HuH-7.5 (cell line): ENCODE measurements at regions not wholly inside any gene's neighbourhood (a gene's known extent, or its start where the extent isn't known, plus 50 kb on each side); places are given as distances from the start of the nearest gene placed in this dataset.

Source experiments
- DNase-seq: peaks from one replicate; pipeline ENCODE4 v3.0.0; 2011; ENCODE audit warnings: low spot score

GRCh38 chr13:78004821-78005220 is 86.2 kb upstream of the EDNRB start:
- no peak for DNase-seq

GRCh38 chr13:77999746-78000145 is 81.1 kb upstream of the EDNRB start:
- no peak for DNase-seq

GRCh38 chr13:77994166-77994565 is 75.5 kb upstream of the EDNRB start:
- no peak for DNase-seq

- no peak for DNase-seq
Observed at GRCh38 chr13:77991003-77991402, 72.4 kb upstream of the EDNRB start.

- DNase-seq: no peak
Observed at GRCh38 chr13:77989281-77989680, 70.7 kb upstream of the EDNRB start.

- DNase-seq: no peak
Observed at GRCh38 chr13:77988355-77988754, 69.7 kb upstream of the EDNRB start.

GRCh38 chr13:77986713-77987112 is 68.1 kb upstream of the EDNRB start:
- no peak for DNase-seq

- no peak for DNase-seq
Observed at GRCh38 chr13:77985866-77986636, 67.4 kb upstream of the EDNRB start.

- no peak for DNase-seq
Observed at GRCh38 chr13:77981281-77981881, 62.8 kb upstream of the EDNRB start.

GRCh38 chr13:77980592-77980991 is 62.0 kb upstream of the EDNRB start:
- no peak for DNase-seq

- no peak for DNase-seq
Observed at GRCh38 chr13:77979721-77980385, 61.2 kb upstream of the EDNRB start.

GRCh38 chr13:77975358-77976042 is 56.9 kb upstream of the EDNRB start:
- DNase-seq: no peak

- no peak for DNase-seq
Observed at GRCh38 chr13:77969299-77969698, 50.7 kb upstream of the EDNRB start.
